ENCODE measurements at regions not wholly inside any gene's neighbourhood (a gene's known extent, or its start where the extent isn't known, plus 50 kb on each side); places are given as distances from the start of the nearest gene placed in this dataset.

GRCh38 chr18:78587626-78588600 is 391.7 kb upstream of the SALL3 start:
- no peak for DNase-seq

GRCh38 chr18:78589916-78590437 is 389.6 kb upstream of the SALL3 start:
- no peak for DNase-seq

GRCh38 chr18:78595453-78595852 is 384.2 kb upstream of the SALL3 start:
- no peak for DNase-seq

DNA sequence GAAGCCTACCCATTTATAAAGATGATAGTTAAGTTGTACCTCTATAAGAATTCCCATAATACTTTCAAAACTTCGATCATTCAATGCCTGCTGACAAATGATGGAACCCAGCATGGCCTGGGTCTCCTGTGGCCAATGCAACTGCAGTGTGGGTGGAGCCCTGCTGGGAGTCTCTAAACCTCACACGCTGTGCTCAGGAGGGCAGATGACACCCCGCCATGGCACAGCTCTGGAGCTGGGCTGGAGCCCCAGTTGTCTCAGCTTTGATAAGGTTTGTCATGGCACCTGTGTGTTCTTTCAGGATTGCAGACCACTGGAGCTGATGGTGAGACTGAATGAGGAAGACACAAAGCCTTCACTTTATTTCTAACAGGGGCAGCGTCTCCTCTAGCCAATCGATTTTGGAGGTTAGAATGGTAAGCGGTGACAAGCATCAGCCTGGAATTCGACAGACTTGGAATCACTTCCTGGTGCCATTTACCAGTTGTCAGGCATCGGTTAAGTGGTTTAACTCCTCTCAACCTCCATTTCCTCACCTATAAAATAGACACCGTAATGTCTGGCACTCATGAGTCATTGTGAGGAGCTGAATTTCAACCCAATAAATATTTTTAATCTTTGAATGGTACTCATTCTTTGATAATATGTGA is 383.6 kb upstream of the SALL3 start:
- DNase-seq = no peak

GRCh38 chr18:78596794-78597345 is 382.7 kb upstream of the SALL3 start:
- no peak for DNase-seq

DNA sequence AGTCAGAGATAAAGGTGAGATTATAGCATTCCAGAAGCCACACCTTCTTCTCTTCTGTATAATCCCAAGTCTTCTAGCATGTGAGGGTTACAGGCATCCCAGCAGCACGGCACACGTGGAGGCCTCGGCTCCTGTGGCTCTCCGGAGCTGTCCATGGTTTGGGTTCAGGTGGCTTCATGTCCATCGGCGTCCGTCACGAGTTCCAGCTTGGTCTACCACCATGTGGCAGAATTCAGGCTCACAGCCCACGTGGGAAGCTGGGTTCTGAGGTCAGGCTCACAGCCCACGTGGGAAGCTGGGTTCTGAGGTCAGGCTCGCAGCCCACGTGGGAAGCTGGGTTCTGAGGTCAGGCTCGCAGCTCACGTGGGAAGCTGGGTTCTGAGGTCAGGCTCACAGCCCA is 378.3 kb upstream of the SALL3 start:
- no peak for DNase-seq

DNA sequence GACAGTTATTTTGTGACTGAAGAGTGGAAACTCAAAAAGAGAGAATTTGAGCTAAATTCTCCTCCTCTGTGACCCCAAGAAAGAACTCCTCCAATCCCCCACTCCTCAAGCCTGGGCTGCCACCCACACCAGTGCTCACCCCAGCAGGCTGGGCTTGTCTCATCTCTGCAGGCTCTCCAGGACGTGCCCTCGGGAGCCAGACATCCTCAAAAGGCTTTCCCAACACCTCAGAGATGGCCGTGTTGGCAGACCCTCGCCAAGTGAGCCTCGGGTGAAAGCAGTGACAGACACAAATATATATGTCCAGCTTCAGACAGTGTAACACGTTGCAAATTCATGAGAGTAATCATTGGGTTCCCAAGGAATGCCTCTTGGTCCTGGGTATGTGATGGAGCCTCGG is 377.7 kb upstream of the SALL3 start:
- DNase-seq = no peak

DNA sequence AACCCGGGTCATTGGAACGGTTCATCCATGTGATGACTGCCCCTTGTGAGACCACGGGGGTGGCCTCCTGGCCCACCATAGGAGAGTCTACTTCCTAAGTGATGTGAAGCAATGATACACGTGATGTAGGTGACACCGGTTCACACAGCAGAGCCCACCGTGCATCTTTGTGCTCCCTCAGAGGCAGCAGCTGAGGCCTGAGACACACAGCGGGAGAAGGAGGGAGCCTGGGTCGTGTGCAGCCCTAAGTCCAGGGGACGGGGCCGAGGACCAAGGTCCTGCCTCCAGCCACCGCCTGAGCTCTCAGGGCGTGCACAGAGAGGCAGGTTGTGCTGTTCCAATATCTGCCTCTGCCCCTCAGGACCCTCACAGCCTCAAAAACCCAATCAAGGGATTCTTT is 377.2 kb upstream of the SALL3 start:
- no peak for DNase-seq

- no peak for DNase-seq
Observed at GRCh38 chr18:78603102-78603983, 376.3 kb upstream of the SALL3 start.

GRCh38 chr18:78605255-78605654 is 374.4 kb upstream of the SALL3 start:
- no peak for DNase-seq

DNA sequence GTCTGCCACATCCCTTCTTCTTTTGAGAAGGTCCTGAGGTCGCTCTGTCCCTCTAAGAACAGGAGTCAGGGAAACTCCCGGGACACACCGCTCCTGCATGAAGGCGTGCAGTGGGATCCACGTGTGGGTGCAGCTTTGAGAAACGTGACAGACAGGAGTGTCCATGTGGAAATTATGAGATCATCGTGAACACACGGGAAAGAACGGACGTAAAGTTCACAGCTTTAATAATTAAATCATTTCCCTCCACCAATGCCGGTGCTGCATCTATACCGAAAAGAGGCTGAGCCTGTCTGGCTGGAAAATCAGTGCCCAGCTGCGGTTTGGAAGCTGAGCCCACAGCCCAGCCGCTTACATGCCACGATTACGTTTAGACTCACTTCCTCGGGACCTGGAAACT is 372.4 kb upstream of the SALL3 start:
- no peak for DNase-seq

DNA sequence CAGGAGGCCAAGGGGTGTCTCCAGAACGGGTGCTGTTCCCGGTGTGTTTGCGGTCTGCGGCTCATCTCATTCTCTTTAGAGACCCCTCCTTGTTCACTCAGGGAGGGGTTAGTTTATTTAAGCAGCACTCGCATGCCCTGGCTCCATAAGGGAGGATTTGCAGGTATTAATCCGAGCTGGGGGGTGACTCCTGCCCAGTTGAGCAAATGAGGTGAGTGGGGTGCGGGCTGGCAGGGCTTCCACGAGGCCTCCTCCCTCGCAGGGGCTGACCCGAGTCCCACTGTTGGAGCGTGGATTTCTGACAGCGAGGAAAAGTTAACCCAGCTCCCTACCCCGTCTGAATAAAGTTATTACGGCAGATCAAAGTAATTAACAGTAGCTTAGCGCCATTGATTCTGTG is 371.8 kb upstream of the SALL3 start:
- DNase-seq = no peak

GRCh38 chr18:78610179-78610578 is 369.4 kb upstream of the SALL3 start:
- DNase-seq = no peak

GRCh38 chr18:78611201-78611800 is 368.3 kb upstream of the SALL3 start:
- DNase-seq = no peak

DNA sequence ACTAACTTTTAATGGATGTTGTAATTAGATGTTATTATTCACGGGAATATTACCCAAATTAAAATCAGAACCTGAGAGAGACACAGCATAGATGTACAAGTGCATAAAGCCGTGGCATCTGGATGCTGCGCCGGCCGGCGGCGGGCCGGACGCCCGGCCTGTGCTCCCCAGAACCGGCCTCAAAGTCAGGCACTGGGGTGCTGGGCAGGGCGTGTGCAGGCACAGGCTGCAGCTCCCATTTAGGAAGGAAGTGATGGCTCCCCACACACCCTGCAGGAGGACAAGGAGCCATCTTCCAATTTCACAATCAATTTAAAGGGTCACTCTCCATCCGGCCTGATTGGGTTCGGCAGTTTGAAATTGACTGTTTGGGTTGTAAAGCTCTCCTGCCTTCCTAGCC is 367.7 kb upstream of the SALL3 start:
- DNase-seq = no peak

DNA sequence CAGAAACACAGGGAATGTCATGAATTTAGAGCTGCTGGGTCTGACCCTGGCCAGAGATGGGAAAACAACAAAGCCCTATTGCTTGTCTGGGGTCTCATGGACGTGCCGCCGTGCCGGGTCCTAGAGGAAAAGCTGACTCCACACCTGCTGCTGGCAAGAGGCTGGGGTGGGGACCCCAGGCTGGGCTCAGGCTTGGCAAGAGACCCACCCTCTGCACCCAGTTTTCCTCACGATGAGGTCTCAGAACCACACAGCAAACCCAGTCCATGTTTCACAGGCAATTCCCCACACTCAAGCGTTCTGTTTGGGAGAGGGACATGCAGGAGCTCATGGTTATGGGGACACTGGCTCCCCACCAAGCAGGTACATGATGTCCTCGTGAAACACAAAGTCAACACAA is 367.3 kb upstream of the SALL3 start:
- DNase-seq = no peak

DNA sequence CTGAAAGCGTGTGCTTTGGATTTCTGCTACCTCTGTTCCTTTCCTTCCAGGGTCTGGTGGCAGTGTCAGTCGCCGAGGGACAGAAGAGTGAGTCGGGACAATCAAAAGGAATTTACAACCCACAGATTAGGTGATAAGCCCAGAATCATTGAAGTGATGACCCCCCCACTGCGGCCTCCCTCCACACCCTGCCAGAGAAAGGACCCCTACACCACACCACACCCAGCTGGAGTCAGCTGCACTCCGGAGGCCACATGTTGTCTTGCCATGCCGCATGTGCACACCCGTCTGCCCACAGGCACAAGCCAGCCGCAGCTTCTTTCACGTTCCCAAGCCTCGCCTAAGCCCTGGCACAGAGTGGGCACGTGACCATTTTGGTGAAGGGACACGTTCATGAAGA is 366.8 kb upstream of the SALL3 start:
- DNase-seq = no peak

DNA sequence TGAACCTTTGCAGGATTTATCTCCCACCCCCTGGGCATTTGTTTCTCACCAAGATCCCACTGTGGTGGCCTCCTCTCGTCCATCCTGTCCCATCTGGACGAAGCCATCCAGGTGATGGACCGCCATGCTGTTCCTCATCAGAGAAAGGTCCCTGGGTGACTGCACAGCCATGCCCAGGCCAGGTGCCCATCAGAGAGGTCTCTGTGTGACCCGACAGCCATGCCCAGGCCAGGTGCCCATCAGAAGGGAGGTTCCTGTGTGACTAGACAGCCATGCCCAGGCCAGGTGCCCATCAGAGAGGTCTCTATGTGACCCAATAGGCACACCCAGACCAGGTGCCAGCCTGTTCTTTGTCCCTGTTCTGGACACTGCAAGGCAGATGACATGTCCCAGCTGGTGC is 360.9 kb upstream of the SALL3 start:
- no peak for DNase-seq

- DNase-seq = no peak
Observed at GRCh38 chr18:78619854-78620253, 359.8 kb upstream of the SALL3 start.

GRCh38 chr18:78620326-78620725 is 359.3 kb upstream of the SALL3 start:
- no peak for DNase-seq

DNA sequence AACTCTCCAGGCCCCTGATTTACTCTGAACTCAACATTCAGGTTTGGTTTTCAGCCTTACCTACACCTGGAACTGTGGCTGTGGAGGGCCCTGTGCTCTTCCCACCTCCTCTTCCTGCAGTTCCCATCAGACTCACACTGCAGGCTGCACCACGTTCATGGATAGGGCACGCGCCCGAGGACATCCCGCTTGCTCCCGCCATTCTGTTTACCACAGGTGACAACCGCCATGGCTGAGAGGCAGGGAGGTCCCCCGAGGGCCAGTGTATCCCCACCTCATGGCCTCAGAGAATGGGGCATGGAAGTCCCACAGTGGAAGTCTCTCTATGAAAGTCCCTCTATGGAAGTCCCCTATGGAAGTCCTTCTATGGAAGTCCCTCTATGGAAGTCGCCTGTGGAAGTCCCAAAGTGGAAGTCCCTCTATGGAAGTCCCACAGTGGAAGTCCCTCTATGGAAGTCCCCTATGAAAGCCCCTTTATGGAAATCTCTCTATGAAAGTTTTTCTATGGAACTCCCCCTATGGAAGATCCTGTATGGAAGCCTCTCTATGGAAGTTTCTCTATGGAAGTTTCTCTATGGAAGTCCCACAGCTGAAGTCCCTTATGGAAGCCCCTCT is 358.4 kb upstream of the SALL3 start:
- DNase-seq = no peak

All from activated CD4-positive, alpha-beta T cell treated with anti-CD3 and anti-CD28 coated beads for 48 hours (primary cell).